ENCODE measurements at regions not wholly inside any gene's neighbourhood (a gene's known extent, or its start where the extent isn't known, plus 50 kb on each side); places are given as distances from the start of the nearest gene placed in this dataset.
A peak's percentile ranks its signal among the peaks of the same experiment; 100 is the strongest.

GRCh38 chr12:66061557-66062289 lies 68.8 kb downstream of the LLPH start:
- TF ChIP-seq CTCF (IDR thresholded peaks at IDR 0.05; ENCODE audit: unreplicated experiment in 3 of 3): no peak
- peaks cover 57% of the 10 kb centered on the region for H3K4me1 Mint-ChIP-seq
- H3K9me3 Mint-ChIP-seq: no peaks in the 10 kb centered on the region
- no peaks in the 10 kb centered on the region for H3K36me3 Mint-ChIP-seq (ENCODE audit: low read depth)
- no peaks in the 10 kb centered on the region for H3K27me3 Mint-ChIP-seq (ENCODE audit: low read depth)
- H3K4me3 Mint-ChIP-seq: peak overlapping the region in 1 of 3 experiments; percentile 4
- peak overlapping the region; percentile 73 to 82 (median 75) for H3K27ac Mint-ChIP-seq

DNA sequence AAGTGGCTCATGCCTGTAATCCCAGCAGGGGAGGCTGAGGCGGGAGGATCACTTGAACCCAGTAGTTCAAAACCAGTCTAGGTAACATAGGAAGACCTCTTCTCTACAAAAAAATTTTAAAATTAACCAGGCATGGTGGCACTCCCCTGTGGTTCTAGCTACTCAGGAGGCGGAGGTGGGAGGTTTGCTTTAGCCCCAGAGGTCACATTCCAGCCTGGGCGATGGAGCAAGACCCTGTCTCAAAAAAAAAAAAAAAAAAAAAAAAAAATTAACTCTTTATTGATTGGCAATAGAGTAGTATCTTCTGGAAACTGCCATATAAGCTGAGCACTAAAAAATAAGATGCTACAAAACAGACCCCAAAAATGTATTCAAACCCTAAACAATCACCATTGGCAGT lies 69.5 kb downstream of the LLPH start:
- no peaks in the 10 kb centered on the region for H3K27me3 Mint-ChIP-seq (ENCODE audit: low read depth)
- no peak for TF ChIP-seq CTCF (IDR thresholded peaks at IDR 0.05; ENCODE audit: unreplicated experiment in 3 of 3)
- H3K4me3 Mint-ChIP-seq: no peak overlapping the region
- no peaks in the 10 kb centered on the region for H3K36me3 Mint-ChIP-seq (ENCODE audit: low read depth)
- H3K4me1 Mint-ChIP-seq: peaks cover 50% of the 10 kb centered on the region
- H3K27ac Mint-ChIP-seq: peak overlapping the region; percentile 73 to 82 (median 75)
- H3K9me3 Mint-ChIP-seq: no peaks in the 10 kb centered on the region

DNA sequence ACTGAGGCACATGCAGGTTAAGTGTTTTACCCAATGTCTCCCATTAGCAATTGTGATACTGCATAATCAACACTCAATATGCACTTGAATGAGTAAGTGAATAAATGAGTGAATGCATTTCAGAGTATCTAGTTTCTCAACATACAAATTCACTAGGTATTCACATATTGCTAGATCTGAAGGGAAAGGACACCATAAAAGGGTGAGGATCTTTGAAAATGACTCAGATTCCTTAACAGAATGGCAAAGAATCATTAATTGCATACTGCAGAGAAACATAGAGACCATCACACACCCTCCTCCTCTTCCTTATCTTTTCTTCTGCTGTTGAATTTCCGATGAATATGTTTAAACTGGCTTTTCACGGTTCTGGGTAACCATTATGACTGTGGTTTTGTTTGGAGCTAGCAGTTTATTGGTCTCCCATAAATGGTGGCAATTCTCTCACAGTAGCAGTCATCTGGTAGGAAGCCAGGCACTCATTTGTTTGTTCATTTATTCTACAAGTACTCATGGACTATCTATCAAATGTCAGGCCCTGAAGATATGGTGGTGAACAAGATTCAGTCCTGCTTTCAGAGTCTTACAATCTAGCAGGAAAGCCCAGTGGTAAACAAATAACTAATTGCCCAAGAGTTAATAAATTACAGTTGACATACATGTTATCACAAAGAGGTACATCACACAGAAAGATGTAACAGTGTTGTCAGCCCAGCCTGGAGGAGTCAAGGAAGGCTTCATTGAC lies 70.2 kb downstream of the LLPH start:
- no peak for TF ChIP-seq CTCF (IDR thresholded peaks at IDR 0.05; ENCODE audit: unreplicated experiment in 3 of 3)
- Mint-ChIP-seq H3K4me3 (no peak overlapping the region), H3K9me3 (no peaks in the 10 kb centered on the region), H3K4me1 (peaks cover 43% of the 10 kb centered on the region), H3K27me3 (ENCODE audit: low read depth) (no peaks in the 10 kb centered on the region), H3K36me3 (ENCODE audit: low read depth) (no peaks in the 10 kb centered on the region), H3K27ac (peak overlapping the region in 2 of 3 experiments; percentile 24 to 50)

- Mint-ChIP-seq H3K9me3 (no peaks in the 10 kb centered on the region), H3K4me3 (no peak overlapping the region)
Measured at GRCh38 chr12:66059666-66060065, 70.9 kb downstream of the LLPH start.

DNA sequence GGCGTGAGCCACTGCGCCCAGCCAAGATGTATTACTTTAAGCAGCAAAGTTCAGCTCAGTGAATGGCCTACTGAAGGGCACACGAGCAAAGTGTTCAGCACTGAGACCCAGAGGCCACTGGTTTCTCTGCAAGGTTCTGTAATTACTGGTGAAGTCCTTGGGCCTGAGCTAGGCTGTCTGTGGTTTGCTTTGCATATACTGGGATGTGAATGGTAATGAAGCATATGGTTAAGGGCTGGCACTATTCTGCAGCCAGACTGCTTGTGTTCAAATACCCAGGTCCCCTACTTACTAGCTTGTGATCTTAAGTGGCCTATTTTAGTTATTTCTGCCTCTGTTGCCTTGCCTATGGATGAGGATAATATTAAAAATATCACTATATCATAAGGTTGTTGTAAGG lies 72.0 kb downstream of the LLPH start:
- no peaks in the 10 kb centered on the region for H3K36me3 Mint-ChIP-seq (ENCODE audit: low read depth)
- no peak overlapping the region for H3K27ac Mint-ChIP-seq

More at GRCh38 chr12:66059666-66060065, 70.9 kb downstream of the LLPH start:
- no peak overlapping the region for H3K27ac Mint-ChIP-seq
- no peaks in the 10 kb centered on the region for H3K27me3 Mint-ChIP-seq (ENCODE audit: low read depth)
- no peak for TF ChIP-seq CTCF (IDR thresholded peaks at IDR 0.05; ENCODE audit: unreplicated experiment in 3 of 3)
- no peaks in the 10 kb centered on the region for H3K36me3 Mint-ChIP-seq (ENCODE audit: low read depth)
- peaks cover 36% of the 10 kb centered on the region for H3K4me1 Mint-ChIP-seq

More for the DNA sequence above, 72.0 kb downstream of the LLPH start:
- Mint-ChIP-seq H3K9me3 (no peaks in the 10 kb centered on the region), H3K27me3 (ENCODE audit: low read depth) (no peaks in the 10 kb centered on the region), H3K4me1 (peaks cover 27% of the 10 kb centered on the region), H3K4me3 (no peak overlapping the region)
- no peak for TF ChIP-seq CTCF (IDR thresholded peaks at IDR 0.05; ENCODE audit: unreplicated experiment in 3 of 3)

Data from nephron (organoid).